Mesothelial cell of epicardium (in vitro differentiated cells): ENCODE measurements at regions not wholly inside any gene's neighbourhood (a gene's known extent, or its start where the extent isn't known, plus 50 kb on each side); places are given as distances from the start of the nearest gene placed in this dataset.
"Not testable (repeated sequence)": the region's sequence is repeated elsewhere in the genome, so short reads cannot be mapped to it uniquely, and the experiment has no call there.

Experiments
- DNase-seq, 2 experiments: peaks; one replicate each; pipeline ENCODE4 v3.0.0; 2021; ENCODE audit warnings: low spot score in 2 of 2; ENCODE audit not compliant: unreplicated experiment in 2 of 2
- H3K27ac Mint-ChIP-seq: 2 replicates; pipeline ENCODE4 v1.8.0; 2021; ENCODE audit warnings: mixed read lengths
- H3K27me3 Mint-ChIP-seq: 2 replicates; pipeline ENCODE4 v1.8.0; 2021; ENCODE audit warnings: low read depth, mixed read lengths
- H3K36me3 Mint-ChIP-seq: 2 replicates; pipeline ENCODE4 v1.8.0; 2021; ENCODE audit warnings: mixed read lengths
- H3K4me1 Mint-ChIP-seq: 2 replicates; pipeline ENCODE4 v1.8.0; 2021; ENCODE audit warnings: mixed read lengths
- H3K4me3 Mint-ChIP-seq: 2 replicates; pipeline ENCODE4 v1.8.0; 2021; ENCODE audit warnings: mild to moderate bottlenecking, moderate library complexity, mixed read lengths
- H3K9me3 Mint-ChIP-seq: 2 replicates; pipeline ENCODE4 v1.8.0; 2021; ENCODE audit warnings: mixed read lengths
- CTCF ChIP-seq: fragments of 200-600 bp; sonication (generic); IDR thresholded peaks from one replicate; pipeline ENCODE4 v1.5.0; 2021; ENCODE audit warnings: antibody characterized with exemption; ENCODE audit not compliant: unreplicated experiment

GRCh38 chr4:177251237-177251636 lies 58.4 kb upstream of the NEIL3 start:
- H3K36me3 Mint-ChIP-seq: no peaks in the 10 kb centered on the region
- no peak for TF ChIP-seq CTCF
- no peak overlapping the region for H3K27ac Mint-ChIP-seq
- DNase-seq: no peak
- H3K9me3 Mint-ChIP-seq: no peaks in the 10 kb centered on the region
- H3K4me1 Mint-ChIP-seq: peaks cover 13% of the 10 kb centered on the region
- no peak overlapping the region for H3K4me3 Mint-ChIP-seq
- H3K27me3 Mint-ChIP-seq: peaks cover 10% of the 10 kb centered on the region

DNA sequence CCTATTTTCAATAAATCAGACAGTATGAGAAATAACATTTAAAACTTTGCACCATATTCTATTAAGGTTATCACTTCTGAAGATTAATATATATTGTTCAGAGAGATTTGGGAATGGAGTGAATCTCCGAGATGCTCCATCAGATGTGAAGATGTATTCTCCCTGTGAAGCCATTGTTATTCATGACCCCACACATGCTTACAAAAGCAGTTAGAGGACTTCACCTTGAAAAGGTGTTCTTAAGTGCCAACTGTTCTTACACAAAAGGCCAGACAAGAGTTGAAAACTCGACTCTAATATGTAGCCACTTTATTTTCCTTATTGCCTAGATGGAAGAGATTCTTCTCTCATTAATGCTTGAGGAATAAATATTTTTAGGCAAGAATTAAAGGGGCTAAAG lies 54.3 kb upstream of the NEIL3 start:
- Mint-ChIP-seq H3K27me3 (no peaks in the 10 kb centered on the region), H3K9me3 (peaks cover 18% of the 10 kb centered on the region), H3K4me3 (no peak overlapping the region), H3K27ac (no peak overlapping the region), H3K4me1 (peaks cover 5% of the 10 kb centered on the region), H3K36me3 (no peaks in the 10 kb centered on the region)
- no peak for TF ChIP-seq CTCF
- DNase-seq: no peak

GRCh38 chr4:177256950-177257349 lies 52.7 kb upstream of the NEIL3 start:
- Mint-ChIP-seq H3K9me3 (peaks cover 18% of the 10 kb centered on the region), H3K4me3 (no peak overlapping the region), H3K4me1 (no peaks in the 10 kb centered on the region), H3K27ac (no peak overlapping the region), H3K36me3 (no peaks in the 10 kb centered on the region), H3K27me3 (no peaks in the 10 kb centered on the region)
- TF ChIP-seq CTCF: no peak
- no peak for DNase-seq

DNA sequence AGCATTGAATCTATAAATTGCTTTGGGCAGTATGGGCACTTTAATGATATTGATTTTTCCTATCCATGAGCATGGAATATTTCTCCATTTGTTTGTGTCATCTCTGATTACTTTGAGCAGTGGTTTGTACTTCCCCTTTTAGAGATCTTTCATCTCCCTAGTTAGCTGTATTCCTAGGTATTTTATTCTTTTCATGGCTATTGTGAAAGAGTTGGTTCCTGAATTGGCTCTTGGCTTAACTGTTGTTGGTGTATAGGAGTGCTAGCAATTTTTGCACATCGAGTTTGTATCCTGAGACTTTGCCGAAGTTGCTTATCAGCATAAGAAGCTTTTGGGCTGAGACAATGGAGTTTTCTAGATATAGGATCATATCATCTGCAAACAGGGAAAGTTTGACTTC lies 50.2 kb upstream of the NEIL3 start:
- H3K36me3 Mint-ChIP-seq, H3K4me1 Mint-ChIP-seq, H3K4me3 Mint-ChIP-seq, DNase-seq, H3K27me3 Mint-ChIP-seq, H3K27ac Mint-ChIP-seq: not testable (repeated sequence)
- H3K9me3 Mint-ChIP-seq: peaks cover 18% of the 10 kb centered on the region
